ENCODE measurements at regions not wholly inside any gene's neighbourhood (a gene's known extent, or its start where the extent isn't known, plus 50 kb on each side); places are given as distances from the start of the nearest gene placed in this dataset.
"Not testable (repeated sequence)": the region's sequence is repeated elsewhere in the genome, so short reads cannot be mapped to it uniquely, and the experiment has no call there.

GRCh38 chr3:193037828-193038227 is 120.2 kb upstream of the MB21D2 start:
- not testable (repeated sequence) for TF ChIP-seq ZFX (IDR thresholded peaks at IDR 0.05; ENCODE audit: borderline replicate concordance); CTCF (IDR thresholded peaks at IDR 0.05)
